WTC11 (cell line): ENCODE measurements at regions not wholly inside any gene's neighbourhood (a gene's known extent, or its start where the extent isn't known, plus 50 kb on each side); places are given as distances from the start of the nearest gene placed in this dataset.

Source experiments
- ATF1 ChIP-seq: sonication (generic); formaldehyde crosslinking; IDR thresholded peaks from 2 replicates; pipeline ENCODE4 v1.8.1; 2023; ENCODE audit warnings: mild to moderate bottlenecking, moderate library complexity, missing genetic modification reagents
- CBFB ChIP-seq: sonication (generic); formaldehyde crosslinking; IDR thresholded peaks from 2 replicates; pipeline ENCODE4 v1.8.1; 2022; ENCODE audit warnings: mild to moderate bottlenecking, low read depth, missing genetic modification reagents
- ESRRA ChIP-seq: sonication (generic); formaldehyde crosslinking; IDR thresholded peaks from 2 replicates; pipeline ENCODE4 v1.8.1; 2022; ENCODE audit warnings: mild to moderate bottlenecking, missing genetic modification reagents, borderline replicate concordance
- GRHL2 ChIP-seq: fragments of 250-450 bp; sonication (Bioruptor Pico); IDR thresholded peaks from 2 replicates; pipeline ENCODE4 v1.8.0; 2022; ENCODE audit warnings: mild to moderate bottlenecking, moderate library complexity; ENCODE audit not compliant: insufficient replicate concordance, severe bottlenecking
- NFYB ChIP-seq: sonication (generic); formaldehyde crosslinking; conservative IDR thresholded peaks from 2 replicates; pipeline ENCODE4 v1.8.0; 2022; ENCODE audit warnings: low read depth, missing genetic modification reagents
- TCF7 ChIP-seq: sonication (generic); formaldehyde crosslinking; IDR thresholded peaks from 2 replicates; pipeline ENCODE4 v1.8.0; 2022; ENCODE audit warnings: mild to moderate bottlenecking, low read depth, missing genetic modification reagents, moderate library complexity
- ZNF138 ChIP-seq: sonication (generic); formaldehyde crosslinking; conservative IDR thresholded peaks from 2 replicates; pipeline ENCODE4 v1.8.1; 2022; ENCODE audit warnings: mild to moderate bottlenecking, moderate library complexity, missing genetic modification reagents
- TF ChIP-seq, protein P1 (sequence below): fragments of 200-600 bp; IDR thresholded peaks from 2 replicates; pipeline ENCODE4 v1.8.0; 2022; ENCODE audit warnings: antibody characterized with exemption
- TF ChIP-seq, protein P2 (sequence below): sonication (generic); formaldehyde crosslinking; IDR thresholded peaks from 2 replicates; pipeline ENCODE4 v1.8.0; 2022; ENCODE audit warnings: mild to moderate bottlenecking, missing genetic modification reagents
- TF ChIP-seq, protein P3 (sequence below): sonication (generic); formaldehyde crosslinking; IDR thresholded peaks from 2 replicates; pipeline ENCODE4 v1.8.1; 2023; ENCODE audit warnings: mild to moderate bottlenecking, moderate library complexity, missing genetic modification reagents
- TF ChIP-seq, protein P4 (sequence below): sonication (generic); formaldehyde crosslinking; conservative IDR thresholded peaks from 2 replicates; pipeline ENCODE4 v1.8.1; 2022; ENCODE audit warnings: mild to moderate bottlenecking, missing genetic modification reagents

DNA sequence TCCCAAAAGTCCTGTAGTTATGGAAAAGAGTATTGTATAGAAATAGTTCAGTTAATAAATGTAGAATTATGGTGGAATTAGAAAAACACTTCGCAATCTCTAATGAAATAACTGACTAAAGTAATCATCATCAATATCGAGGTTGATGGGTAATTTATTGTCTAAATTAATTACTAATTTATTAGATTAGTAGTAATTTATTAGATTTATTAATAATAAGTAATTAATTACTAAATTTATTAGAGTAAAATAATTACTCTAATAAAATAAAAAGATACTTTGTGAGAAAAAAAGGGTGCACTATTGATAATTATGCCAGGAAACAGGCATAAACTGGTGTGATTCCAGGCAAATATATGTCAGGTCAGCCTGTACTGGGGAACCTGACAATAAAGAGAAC, 455.6 kb downstream of the AASDHPPT start:
- TF ChIP-seq, protein P1, sequence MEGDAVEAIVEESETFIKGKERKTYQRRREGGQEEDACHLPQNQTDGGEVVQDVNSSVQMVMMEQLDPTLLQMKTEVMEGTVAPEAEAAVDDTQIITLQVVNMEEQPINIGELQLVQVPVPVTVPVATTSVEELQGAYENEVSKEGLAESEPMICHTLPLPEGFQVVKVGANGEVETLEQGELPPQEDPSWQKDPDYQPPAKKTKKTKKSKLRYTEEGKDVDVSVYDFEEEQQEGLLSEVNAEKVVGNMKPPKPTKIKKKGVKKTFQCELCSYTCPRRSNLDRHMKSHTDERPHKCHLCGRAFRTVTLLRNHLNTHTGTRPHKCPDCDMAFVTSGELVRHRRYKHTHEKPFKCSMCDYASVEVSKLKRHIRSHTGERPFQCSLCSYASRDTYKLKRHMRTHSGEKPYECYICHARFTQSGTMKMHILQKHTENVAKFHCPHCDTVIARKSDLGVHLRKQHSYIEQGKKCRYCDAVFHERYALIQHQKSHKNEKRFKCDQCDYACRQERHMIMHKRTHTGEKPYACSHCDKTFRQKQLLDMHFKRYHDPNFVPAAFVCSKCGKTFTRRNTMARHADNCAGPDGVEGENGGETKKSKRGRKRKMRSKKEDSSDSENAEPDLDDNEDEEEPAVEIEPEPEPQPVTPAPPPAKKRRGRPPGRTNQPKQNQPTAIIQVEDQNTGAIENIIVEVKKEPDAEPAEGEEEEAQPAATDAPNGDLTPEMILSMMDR, result no peak
- TF ChIP-seq, protein P2, sequence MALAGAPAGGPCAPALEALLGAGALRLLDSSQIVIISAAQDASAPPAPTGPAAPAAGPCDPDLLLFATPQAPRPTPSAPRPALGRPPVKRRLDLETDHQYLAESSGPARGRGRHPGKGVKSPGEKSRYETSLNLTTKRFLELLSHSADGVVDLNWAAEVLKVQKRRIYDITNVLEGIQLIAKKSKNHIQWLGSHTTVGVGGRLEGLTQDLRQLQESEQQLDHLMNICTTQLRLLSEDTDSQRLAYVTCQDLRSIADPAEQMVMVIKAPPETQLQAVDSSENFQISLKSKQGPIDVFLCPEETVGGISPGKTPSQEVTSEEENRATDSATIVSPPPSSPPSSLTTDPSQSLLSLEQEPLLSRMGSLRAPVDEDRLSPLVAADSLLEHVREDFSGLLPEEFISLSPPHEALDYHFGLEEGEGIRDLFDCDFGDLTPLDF (CRISPR knock-in tag), result no peak
- TF ChIP-seq ZNF138 (CRISPR knock-in tag) (no peak), NFYB (no peak), ESRRA (CRISPR knock-in tag) (no peak), CBFB (no peak), TCF7 (CRISPR knock-in tag) (no peak), GRHL2 (no peak), ATF1 (CRISPR knock-in tag) (no peak)
- TF ChIP-seq, protein P3, sequence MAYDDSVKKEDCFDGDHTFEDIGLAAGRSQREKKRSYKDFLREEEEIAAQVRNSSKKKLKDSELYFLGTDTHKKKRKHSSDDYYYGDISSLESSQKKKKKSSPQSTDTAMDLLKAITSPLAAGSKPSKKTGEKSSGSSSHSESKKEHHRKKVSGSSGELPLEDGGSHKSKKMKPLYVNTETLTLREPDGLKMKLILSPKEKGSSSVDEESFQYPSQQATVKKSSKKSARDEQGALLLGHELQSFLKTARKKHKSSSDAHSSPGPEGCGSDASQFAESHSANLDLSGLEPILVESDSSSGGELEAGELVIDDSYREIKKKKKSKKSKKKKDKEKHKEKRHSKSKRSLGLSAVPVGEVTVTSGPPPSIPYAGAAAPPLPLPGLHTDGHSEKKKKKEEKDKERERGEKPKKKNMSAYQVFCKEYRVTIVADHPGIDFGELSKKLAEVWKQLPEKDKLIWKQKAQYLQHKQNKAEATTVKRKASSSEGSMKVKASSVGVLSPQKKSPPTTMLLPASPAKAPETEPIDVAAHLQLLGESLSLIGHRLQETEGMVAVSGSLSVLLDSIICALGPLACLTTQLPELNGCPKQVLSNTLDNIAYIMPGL (CRISPR knock-in tag), result no peak
- TF ChIP-seq, protein P4, sequence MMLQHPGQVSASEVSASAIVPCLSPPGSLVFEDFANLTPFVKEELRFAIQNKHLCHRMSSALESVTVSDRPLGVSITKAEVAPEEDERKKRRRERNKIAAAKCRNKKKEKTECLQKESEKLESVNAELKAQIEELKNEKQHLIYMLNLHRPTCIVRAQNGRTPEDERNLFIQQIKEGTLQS (CRISPR knock-in tag), result no peak
